ENCODE measurements at regions not wholly inside any gene's neighbourhood (a gene's known extent, or its start where the extent isn't known, plus 50 kb on each side); places are given as distances from the start of the nearest gene placed in this dataset.

GRCh38 chr5:135089912-135090311, 55.9 kb upstream of the PITX1 start:
- RAD21 ChIA-PET (ENCODE audit: unreplicated experiment), result no interaction called here
- FAIRE-seq (no peak), ATAC-seq (no peak), DNase-seq (ENCODE audit: low read depth, low spot score) (no peak)
- SMC1A ChIA-PET (ENCODE audit: uncharacterized antibody, unreplicated experiment), result no interaction called here
- Histone ChIP-seq H3K4me2 (ENCODE audit: control insufficient read depth, insufficient read depth) (no peak overlapping the region), H3K36me3 (ENCODE audit: control insufficient read depth in 2 of 2, insufficient read depth in 2 of 2, low read length in 1 of 2) (no peaks in the 10 kb centered on the region), H4K20me1 (ENCODE audit: control insufficient read depth, insufficient read depth) (no peaks in the 10 kb centered on the region), H2AFZ (ENCODE audit: control insufficient read depth, low read depth, low read length) (no peak overlapping the region), H3K27me3 (replicated peaks in 1 of 2; ENCODE audit: control insufficient read depth in 2 of 2, insufficient read depth in 2 of 2, low read length in 1 of 2) (peaks cover 0 to 3% of the 10 kb centered on the region in 2 experiments; a peak in 3 of 4 replicates), H3K9me3 (replicated peaks; ENCODE audit: control insufficient read depth, insufficient read depth, low read length) (no peaks in the 10 kb centered on the region), H3K9ac (ENCODE audit: control insufficient read depth, insufficient read depth, low read length) (no peak overlapping the region), H3K27ac (ENCODE audit: control insufficient read depth, insufficient read depth) (no peak overlapping the region), H3K4me1 (ENCODE audit: control insufficient read depth, insufficient read depth, low read length) (no peaks in the 10 kb centered on the region), H3K4me3 (no peak overlapping the region), H3K79me2 (ENCODE audit: control insufficient read depth, insufficient read depth, low read length) (no peaks in the 10 kb centered on the region)
- POLR2A ChIA-PET, result no interaction called here
- no TSS peak for BruUV-seq (replicated peaks)
- WGBS (ENCODE audit: insufficient coverage, insufficient replicate concordance, low lambda C conversion rate, missing lambda C conversion rate), result 50% methylated on average over 3 of the region's 3 CpGs
- in situ Hi-C loops (cut with MboI) (no loop called here), intact Hi-C loops (cut with micrococcal nuclease; ENCODE audit: unreplicated experiment) (no loop called here)
- CTCF ChIA-PET, result no interaction called here
- no peak for TF ChIP-seq ZZZ3 (IDR thresholded peaks at IDR 0.05; ENCODE audit: control insufficient read depth, insufficient read length, low read depth)
- no peak for TF ChIP-seq RB1 (IDR thresholded peaks at IDR 0.05; ENCODE audit: borderline replicate concordance)

- DNase-seq (ENCODE audit: low read depth, low spot score) (no peak), FAIRE-seq (no peak), ATAC-seq (no peak)
- H3K4me1 ChIP-seq (ENCODE audit: control insufficient read depth, insufficient read depth, low read length), result no peaks in the 10 kb centered on the region
- H4K20me1 ChIP-seq (ENCODE audit: control insufficient read depth, insufficient read depth), result no peaks in the 10 kb centered on the region
- intact Hi-C loops (cut with micrococcal nuclease; ENCODE audit: unreplicated experiment) (no loop called here), in situ Hi-C loops (cut with MboI) (no loop called here)
- WGBS (ENCODE audit: insufficient coverage, insufficient replicate concordance, low lambda C conversion rate, missing lambda C conversion rate), result 3% methylated on average over 2 of the region's 2 CpGs
- CTCF ChIA-PET, result no interaction called here
- no peak overlapping the region for H3K4me3 ChIP-seq
- no peak overlapping the region for H2AFZ ChIP-seq (ENCODE audit: control insufficient read depth, low read depth, low read length)
- no peak overlapping the region for H3K4me2 ChIP-seq (ENCODE audit: control insufficient read depth, insufficient read depth)
- BruUV-seq (replicated peaks), result no TSS peak
- POLR2A ChIA-PET, result no interaction called here
- no peak overlapping the region for H3K27ac ChIP-seq (ENCODE audit: control insufficient read depth, insufficient read depth)
- peaks cover 0 to 3% of the 10 kb centered on the region in 2 experiments; a peak in 3 of 4 replicates for H3K27me3 ChIP-seq (replicated peaks in 1 of 2; ENCODE audit: control insufficient read depth in 2 of 2, insufficient read depth in 2 of 2, low read length in 1 of 2)
- H3K79me2 ChIP-seq (ENCODE audit: control insufficient read depth, insufficient read depth, low read length), result no peaks in the 10 kb centered on the region
- SMC1A ChIA-PET (ENCODE audit: uncharacterized antibody, unreplicated experiment), result no interaction called here
- RAD21 ChIA-PET (ENCODE audit: unreplicated experiment), result no interaction called here
- H3K36me3 ChIP-seq (ENCODE audit: control insufficient read depth in 2 of 2, insufficient read depth in 2 of 2, low read length in 1 of 2), result no peaks in the 10 kb centered on the region
- H3K9ac ChIP-seq (ENCODE audit: control insufficient read depth, insufficient read depth, low read length), result no peak overlapping the region
- no peaks in the 10 kb centered on the region for H3K9me3 ChIP-seq (replicated peaks; ENCODE audit: control insufficient read depth, insufficient read depth, low read length)
- no peak for TF ChIP-seq ZNF622 (IDR thresholded peaks at IDR 0.05)
- TF ChIP-seq SUPT20H (IDR thresholded peaks at IDR 0.05; ENCODE audit: borderline replicate concordance, control insufficient read depth, low read depth, low read length), result no peak
- no peak for TF ChIP-seq RAD21 (IDR thresholded peaks at IDR 0.05; ENCODE audit: insufficient read depth, low read depth, low read length)
- no peak for TF ChIP-seq CEBPZ (IDR thresholded peaks at IDR 0.05; ENCODE audit: low read depth, low read length)
- TF ChIP-seq SKIL (IDR thresholded peaks at IDR 0.05; ENCODE audit: low read depth, poor library complexity, severe bottlenecking), result no peak
- no peak for TF ChIP-seq RCOR1 (conservative IDR thresholded peaks at IDR 0.05; ENCODE audit: low read depth, low read length)
- no peak for TF ChIP-seq TCF12 (IDR thresholded peaks at IDR 0.05; ENCODE audit: low read depth, low read length)
- TF ChIP-seq SMARCA5 (IDR thresholded peaks at IDR 0.05), result no peak
- TF ChIP-seq SUZ12 (IDR thresholded peaks at IDR 0.05; ENCODE audit: unreplicated experiment), result no peak
- TF ChIP-seq FOXK2 (IDR thresholded peaks at IDR 0.05), result no peak
- no peak for TF ChIP-seq STAT3 (IDR thresholded peaks at IDR 0.05; ENCODE audit: low read depth, low read length)
Measured at GRCh38 chr5:135088911-135089310, 54.9 kb upstream of the PITX1 start.
